ENCODE measurements at regions not wholly inside any gene's neighbourhood (a gene's known extent, or its start where the extent isn't known, plus 50 kb on each side); places are given as distances from the start of the nearest gene placed in this dataset.

- H3K27ac Mint-ChIP-seq: no peak overlapping the region
- H3K4me1 Mint-ChIP-seq: no peaks in the 10 kb centered on the region
- no CpG with 5 or more reads among the region's 1 CpG for WGBS (ENCODE audit: insufficient coverage)
- CTCF ChIA-PET: no interaction called here
- Histone ChIP-seq H3K79me2 (ENCODE audit: control insufficient read depth, insufficient read depth, low read length) (no peaks in the 10 kb centered on the region), H3K36me3 (replicated peaks in 1 of 2; ENCODE audit: control extremely low read depth in 1 of 2, control insufficient read depth in 1 of 2, extremely low read depth in 1 of 2, insufficient read depth in 2 of 2, low read length in 1 of 2) (no peaks in the 10 kb centered on the region), H3K9me3 (ENCODE audit: control extremely low read depth in 1 of 3, control insufficient read depth in 2 of 3, insufficient read depth in 1 of 3, low read length in 2 of 3) (no peaks in the 10 kb centered on the region), H3K27ac (ENCODE audit: low read length in 2 of 2) (no peak overlapping the region), H3K9ac (ENCODE audit: low read length) (no peak overlapping the region), H4K20me1 (ENCODE audit: control insufficient read depth, insufficient read depth, low read length, poor library complexity, severe bottlenecking) (no peaks in the 10 kb centered on the region), H2AFZ (ENCODE audit: insufficient read depth, low read depth, low read length, poor library complexity, severe bottlenecking) (no peak overlapping the region), H3K4me1 (ENCODE audit: control insufficient read depth in 2 of 2, insufficient read depth in 2 of 2, low read length in 2 of 2) (no peaks in the 10 kb centered on the region), H3K4me3 (ENCODE audit: control extremely low read depth in 1 of 5, extremely low read depth in 1 of 5, insufficient read depth in 1 of 5, low read depth in 2 of 5, low read length in 4 of 5) (no peak overlapping the region), H3K4me2 (replicated peaks; ENCODE audit: low read depth, low read length, poor library complexity, severe bottlenecking) (no peak overlapping the region), H3K27me3 (replicated peaks in 1 of 4; ENCODE audit: control extremely low read depth in 1 of 4, control insufficient read depth in 3 of 4, insufficient read depth in 4 of 4, low read length in 3 of 4) (no peaks in the 10 kb centered on the region)
- H3K27me3 Mint-ChIP-seq: peaks cover 5% of the 10 kb centered on the region
- no peak overlapping the region for H3K4me3 Mint-ChIP-seq
- POLR2A ChIA-PET: no interaction called here
- DNase-seq (no peak), ATAC-seq (ENCODE audit: low read depth) (no peak)
- TF ChIP-seq EZH2 (IDR thresholded peaks at IDR 0.05; ENCODE audit: borderline replicate concordance, insufficient read depth, low read depth, low read length, poor library complexity, severe bottlenecking) (no peak), CTCF (IDR thresholded peaks at IDR 0.05) (no peak)
- intact Hi-C loops (cut with micrococcal nuclease): no loop called here
- H3K9me3 Mint-ChIP-seq (ENCODE audit: insufficient read depth): no peaks in the 10 kb centered on the region
Observed at GRCh38 chr3:153614140-153614539, 452.1 kb downstream of the RAP2B start.

- DNase-seq (no peak), ATAC-seq (ENCODE audit: low read depth) (no peak)
- no peaks in the 10 kb centered on the region for H3K27me3 ChIP-seq (replicated peaks in 1 of 4; ENCODE audit: control extremely low read depth in 1 of 4, control insufficient read depth in 3 of 4, insufficient read depth in 4 of 4, low read length in 3 of 4)
- H3K27me3 Mint-ChIP-seq: peaks cover 5% of the 10 kb centered on the region
- no peak overlapping the region for H2AFZ ChIP-seq (ENCODE audit: insufficient read depth, low read depth, low read length, poor library complexity, severe bottlenecking)
- no peaks in the 10 kb centered on the region for H3K9me3 ChIP-seq (ENCODE audit: control extremely low read depth in 1 of 3, control insufficient read depth in 2 of 3, insufficient read depth in 1 of 3, low read length in 2 of 3)
- H3K9me3 Mint-ChIP-seq (ENCODE audit: insufficient read depth): no peaks in the 10 kb centered on the region
- no peaks in the 10 kb centered on the region for H3K4me1 Mint-ChIP-seq
- no peak overlapping the region for H3K4me3 ChIP-seq (ENCODE audit: control extremely low read depth in 1 of 5, extremely low read depth in 1 of 5, insufficient read depth in 1 of 5, low read depth in 2 of 5, low read length in 4 of 5)
- intact Hi-C loops (cut with micrococcal nuclease): no loop called here
- H3K36me3 ChIP-seq (replicated peaks in 1 of 2; ENCODE audit: control extremely low read depth in 1 of 2, control insufficient read depth in 1 of 2, extremely low read depth in 1 of 2, insufficient read depth in 2 of 2, low read length in 1 of 2): no peaks in the 10 kb centered on the region
- H3K4me1 ChIP-seq (ENCODE audit: control insufficient read depth in 2 of 2, insufficient read depth in 2 of 2, low read length in 2 of 2): no peaks in the 10 kb centered on the region
- TF ChIP-seq EZH2 (IDR thresholded peaks at IDR 0.05; ENCODE audit: borderline replicate concordance, insufficient read depth, low read depth, low read length, poor library complexity, severe bottlenecking): no peak
- TF ChIP-seq CTCF (IDR thresholded peaks at IDR 0.05): no peak
- no peaks in the 10 kb centered on the region for H4K20me1 ChIP-seq (ENCODE audit: control insufficient read depth, insufficient read depth, low read length, poor library complexity, severe bottlenecking)
- H3K79me2 ChIP-seq (ENCODE audit: control insufficient read depth, insufficient read depth, low read length): no peaks in the 10 kb centered on the region
- no peak overlapping the region for H3K27ac ChIP-seq (ENCODE audit: low read length in 2 of 2)
- H3K9ac ChIP-seq (ENCODE audit: low read length): no peak overlapping the region
- no peak overlapping the region for H3K4me2 ChIP-seq (replicated peaks; ENCODE audit: low read depth, low read length, poor library complexity, severe bottlenecking)
- no peak overlapping the region for H3K27ac Mint-ChIP-seq
- ChIA-PET POLR2A (no interaction called here), CTCF (no interaction called here)
- no peak overlapping the region for H3K4me3 Mint-ChIP-seq
Observed at GRCh38 chr3:153614563-153614962, 452.5 kb downstream of the RAP2B start.
